Tibial nerve (tissue), 3 donors: ENCODE measurements at regions not wholly inside any gene's neighbourhood (a gene's known extent, or its start where the extent isn't known, plus 50 kb on each side); places are given as distances from the start of the nearest gene placed in this dataset.

Experiments
- POLR2A ChIP-seq, 2 donors: fragments of 450-650 bp; IDR thresholded peaks; one replicate each; pipeline ENCODE4 v1.6.1; 2017; ENCODE audit warnings: antibody characterized with exemption in 2 of 2, mild to moderate bottlenecking in 2 of 2, moderate library complexity in 2 of 2
- TF ChIP-seq, protein P1 (sequence below), 5 experiments: fragments of 200-600 bp in 3 of 5; fragments of 450-650 bp in 2 of 5; sonication (generic) in 3 of 5; IDR thresholded peaks; one replicate each; pipeline ENCODE4 v1.5.1; 2016 to 2019; ENCODE audit warnings: antibody characterized with exemption in 5 of 5, mild to moderate bottlenecking in 3 of 5, moderate library complexity in 2 of 5

DNA sequence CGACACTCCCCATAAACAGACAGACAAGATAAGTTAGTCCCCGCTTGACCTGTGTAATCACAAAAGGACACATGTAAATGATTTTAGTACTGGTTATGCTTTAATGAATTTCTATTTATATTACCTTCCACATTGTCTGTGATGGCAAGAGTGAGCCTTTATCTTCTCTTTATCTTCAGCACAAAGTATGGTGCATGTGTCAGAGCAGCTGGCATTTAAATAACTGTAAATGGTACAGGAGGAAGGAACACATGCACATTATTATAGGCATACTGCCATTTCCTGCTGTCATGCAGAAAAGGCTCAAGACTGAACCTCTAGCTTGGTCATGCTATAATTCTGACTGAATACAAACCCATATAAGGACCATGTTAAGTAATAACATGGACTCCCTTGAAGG is 1342.7 kb upstream of the TENM4 start:
- TF ChIP-seq, protein P1, sequence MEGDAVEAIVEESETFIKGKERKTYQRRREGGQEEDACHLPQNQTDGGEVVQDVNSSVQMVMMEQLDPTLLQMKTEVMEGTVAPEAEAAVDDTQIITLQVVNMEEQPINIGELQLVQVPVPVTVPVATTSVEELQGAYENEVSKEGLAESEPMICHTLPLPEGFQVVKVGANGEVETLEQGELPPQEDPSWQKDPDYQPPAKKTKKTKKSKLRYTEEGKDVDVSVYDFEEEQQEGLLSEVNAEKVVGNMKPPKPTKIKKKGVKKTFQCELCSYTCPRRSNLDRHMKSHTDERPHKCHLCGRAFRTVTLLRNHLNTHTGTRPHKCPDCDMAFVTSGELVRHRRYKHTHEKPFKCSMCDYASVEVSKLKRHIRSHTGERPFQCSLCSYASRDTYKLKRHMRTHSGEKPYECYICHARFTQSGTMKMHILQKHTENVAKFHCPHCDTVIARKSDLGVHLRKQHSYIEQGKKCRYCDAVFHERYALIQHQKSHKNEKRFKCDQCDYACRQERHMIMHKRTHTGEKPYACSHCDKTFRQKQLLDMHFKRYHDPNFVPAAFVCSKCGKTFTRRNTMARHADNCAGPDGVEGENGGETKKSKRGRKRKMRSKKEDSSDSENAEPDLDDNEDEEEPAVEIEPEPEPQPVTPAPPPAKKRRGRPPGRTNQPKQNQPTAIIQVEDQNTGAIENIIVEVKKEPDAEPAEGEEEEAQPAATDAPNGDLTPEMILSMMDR (IDR thresholded peaks at IDR 0.05), result no peak
- no peak for TF ChIP-seq POLR2A (IDR thresholded peaks at IDR 0.05)
